ENCODE measurements at regions not wholly inside any gene's neighbourhood (a gene's known extent, or its start where the extent isn't known, plus 50 kb on each side); places are given as distances from the start of the nearest gene placed in this dataset.
"Not testable (repeated sequence)": the region's sequence is repeated elsewhere in the genome, so short reads cannot be mapped to it uniquely, and the experiment has no call there.

DNA sequence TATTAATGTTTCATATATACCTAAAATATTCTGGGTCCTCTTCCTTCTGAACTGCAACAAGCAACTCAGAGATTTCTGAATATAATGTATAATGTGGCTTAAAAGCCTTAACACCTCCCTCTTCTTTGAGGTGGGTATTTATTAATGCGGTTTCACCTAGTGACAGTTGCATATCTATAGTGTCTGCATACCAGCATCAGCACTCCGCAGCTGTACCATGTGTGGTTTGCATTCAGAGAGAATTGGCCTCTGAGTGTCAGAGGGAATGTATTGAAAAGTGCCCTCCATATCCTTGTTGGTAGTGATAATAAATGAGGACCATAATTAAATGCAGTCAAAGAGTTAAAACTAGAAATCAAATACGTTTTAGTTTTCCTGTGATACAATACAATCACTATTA lies 256.6 kb upstream of the ARRDC3 start:
- DNase-seq, result no peak

DNA sequence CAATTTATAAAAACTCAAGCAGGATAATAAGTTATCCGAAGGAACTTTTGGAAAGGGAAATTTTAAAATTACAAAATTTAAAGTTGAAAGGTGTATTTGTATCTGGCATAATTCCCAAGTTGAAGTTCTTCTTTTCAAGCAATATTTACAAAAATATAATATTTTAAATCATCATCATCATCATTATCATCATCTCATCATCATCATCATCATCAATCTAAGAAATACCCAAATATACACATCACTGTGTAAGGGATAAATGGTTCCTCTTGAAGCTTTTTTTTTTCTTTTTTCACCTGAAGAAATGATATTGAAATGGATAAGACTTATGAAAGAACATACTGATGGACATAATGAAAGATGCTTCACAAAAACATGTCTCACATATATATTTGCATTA lies 254.9 kb upstream of the ARRDC3 start:
- no peak for DNase-seq

DNA sequence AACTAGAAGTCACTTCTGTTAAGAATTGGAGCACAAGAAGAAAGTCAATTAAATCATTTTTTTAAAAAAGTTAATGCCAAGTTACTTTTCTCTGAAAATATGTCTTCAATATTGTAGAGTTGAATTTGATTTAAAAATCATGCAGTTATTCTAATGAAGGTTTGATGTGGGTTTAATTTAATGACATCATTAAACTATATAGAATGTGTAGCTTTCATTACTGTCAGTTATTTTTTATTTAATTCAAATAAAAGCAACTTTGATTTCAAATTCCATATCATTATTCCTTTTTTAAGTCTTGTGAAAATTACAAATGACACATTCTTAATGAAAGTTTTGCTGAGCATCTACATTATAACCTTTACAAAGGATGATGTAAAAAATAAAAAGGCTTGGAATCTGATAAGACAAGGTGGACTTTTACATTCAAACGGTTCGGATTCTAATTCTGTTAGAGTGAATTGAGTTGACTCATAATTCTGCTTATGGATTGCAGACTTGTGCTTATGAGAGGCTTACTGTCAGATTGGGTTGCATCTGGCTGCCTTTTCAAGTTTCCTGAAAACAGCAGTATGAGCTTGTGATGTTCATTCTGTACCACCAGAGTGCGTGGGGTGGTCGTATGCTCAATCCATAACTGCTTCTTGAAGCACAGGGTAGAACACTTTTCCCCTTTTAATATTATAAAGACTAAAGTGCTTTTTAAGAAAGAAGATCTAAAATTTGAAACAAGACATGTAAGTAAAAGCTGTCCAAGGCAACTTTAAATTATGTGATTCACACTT lies 253.0 kb upstream of the ARRDC3 start:
- DNase-seq, result no peak

GRCh38 chr5:91632871-91633270 lies 249.8 kb upstream of the ARRDC3 start:
- no peak for DNase-seq

GRCh38 chr5:91611746-91612145 lies 228.6 kb upstream of the ARRDC3 start:
- no peak for DNase-seq

DNA sequence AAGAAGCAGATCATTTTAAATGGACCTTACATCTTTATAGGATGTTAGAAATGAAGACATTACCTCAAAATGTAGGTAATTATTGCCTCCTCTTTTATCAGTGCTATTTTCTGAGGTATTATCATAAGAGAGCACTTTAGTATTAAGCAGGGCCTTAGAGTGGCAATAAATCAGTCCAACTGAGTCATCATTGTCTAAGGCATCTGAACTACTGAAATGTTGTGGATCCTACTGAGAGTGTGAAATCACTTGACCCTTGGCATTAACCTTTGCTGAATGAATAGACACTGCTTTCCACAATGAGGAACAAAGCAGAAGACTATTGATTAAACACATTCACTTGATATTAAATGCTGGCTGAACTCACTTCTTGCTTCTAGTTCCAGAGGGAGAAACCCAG lies 224.6 kb upstream of the ARRDC3 start:
- no peak for DNase-seq

- no peak for DNase-seq
These were observed 216.7 kb upstream of the ARRDC3 start for GRCh38 chr5:91599863-91600262.

GRCh38 chr5:91598216-91598615 lies 215.1 kb upstream of the ARRDC3 start:
- no peak for DNase-seq

GRCh38 chr5:91595424-91595823 lies 212.3 kb upstream of the ARRDC3 start:
- DNase-seq, result no peak

- no peak for DNase-seq
These were observed 208.0 kb upstream of the ARRDC3 start for GRCh38 chr5:91591076-91591475.

DNA sequence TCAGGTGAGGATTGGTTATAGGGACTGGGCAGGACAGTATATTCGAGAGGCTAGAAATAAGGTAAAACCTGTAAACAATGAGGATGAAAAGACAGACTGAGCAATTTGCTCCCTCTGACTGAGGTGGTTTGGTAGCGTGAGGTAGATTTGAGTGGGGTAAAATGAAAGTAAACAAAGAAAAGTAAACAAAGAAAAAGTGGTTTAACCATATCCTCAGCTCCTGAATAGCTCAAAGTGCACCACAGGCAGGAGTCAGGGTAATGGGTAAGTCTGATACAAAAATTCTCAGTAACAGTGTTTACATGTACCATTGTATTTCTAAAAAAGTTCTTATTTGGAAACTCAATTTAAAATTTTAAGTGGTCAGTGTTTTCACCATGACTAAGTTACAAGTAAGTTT lies 203.1 kb upstream of the ARRDC3 start:
- no peak for DNase-seq

DNA sequence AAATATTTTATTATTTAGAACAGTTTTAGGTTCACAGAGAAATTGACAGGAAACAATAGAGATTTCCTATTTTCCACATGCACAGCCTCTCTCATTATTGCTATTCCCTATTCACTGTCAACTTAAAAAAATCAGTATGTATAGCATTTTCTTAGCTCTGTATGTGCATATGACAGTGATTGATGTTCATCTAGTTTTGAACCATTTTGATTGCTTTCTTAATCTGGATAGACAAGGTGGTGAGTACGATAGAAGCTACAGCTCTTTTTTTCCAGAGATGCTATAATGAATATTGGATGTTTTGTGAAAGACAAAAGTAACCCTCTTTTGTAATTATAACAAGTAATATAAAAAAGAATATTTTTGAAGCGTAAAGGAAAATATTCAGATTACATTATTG lies 201.2 kb upstream of the ARRDC3 start:
- no peak for DNase-seq

DNA sequence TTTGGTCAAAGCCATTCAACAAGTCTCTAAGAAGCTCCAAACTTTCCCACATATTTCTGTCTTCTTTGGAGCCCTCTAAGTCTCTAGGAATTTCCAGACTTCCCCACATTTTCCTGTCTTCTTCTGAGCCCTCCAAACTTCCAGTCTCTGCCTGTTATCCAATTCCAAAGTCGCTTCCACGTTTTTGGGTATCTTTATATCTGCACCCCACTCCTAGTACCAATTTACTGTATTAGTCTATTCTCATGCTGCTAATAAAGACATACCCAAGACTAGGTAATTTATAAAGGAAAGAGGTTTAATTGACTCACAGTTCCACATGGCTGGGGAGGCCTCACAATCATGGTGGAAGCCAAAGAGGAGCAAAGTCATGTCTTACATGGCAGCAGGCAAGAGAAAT lies 182.9 kb upstream of the ARRDC3 start:
- DNase-seq, result not testable (repeated sequence)

GRCh38 chr5:91562922-91563321 lies 179.8 kb upstream of the ARRDC3 start:
- no peak for DNase-seq

DNA sequence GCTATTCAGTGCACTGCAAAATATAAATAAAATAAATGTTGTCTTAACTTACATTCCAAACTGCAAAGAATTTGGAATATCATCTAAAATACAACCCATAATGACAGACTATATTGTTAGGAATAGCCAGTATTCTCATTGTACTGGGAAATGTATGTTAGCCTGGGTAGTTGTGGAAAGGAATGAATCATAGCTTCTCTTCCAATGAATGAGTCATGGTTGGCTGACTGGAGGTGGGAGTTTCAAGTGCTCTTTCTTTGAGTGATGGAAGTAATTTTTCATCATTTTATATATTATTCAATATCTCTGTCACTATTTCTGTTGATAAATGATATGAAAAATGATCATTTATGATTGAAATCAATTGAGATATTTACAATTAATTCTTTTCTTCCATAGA lies 158.6 kb upstream of the ARRDC3 start:
- no peak for DNase-seq

DNA sequence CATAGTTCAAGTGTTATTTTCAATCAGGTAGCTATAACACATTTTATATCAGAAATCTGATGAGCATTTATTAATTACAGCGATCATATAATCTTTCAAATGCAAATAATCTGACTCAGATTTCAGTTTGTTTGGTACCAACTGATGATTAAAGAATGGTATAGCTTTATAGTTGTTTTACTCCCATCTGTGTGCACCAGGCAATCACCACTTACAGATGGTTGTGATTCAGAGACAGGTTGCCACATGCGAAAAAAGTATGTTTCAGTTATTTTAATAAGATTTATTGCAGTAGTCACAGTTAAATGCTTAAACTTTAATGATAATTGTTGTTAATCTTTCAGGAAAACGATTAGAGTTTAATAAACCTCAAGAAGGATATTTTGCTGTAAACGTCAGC lies 155.1 kb upstream of the ARRDC3 start:
- DNase-seq, result no peak

DNA sequence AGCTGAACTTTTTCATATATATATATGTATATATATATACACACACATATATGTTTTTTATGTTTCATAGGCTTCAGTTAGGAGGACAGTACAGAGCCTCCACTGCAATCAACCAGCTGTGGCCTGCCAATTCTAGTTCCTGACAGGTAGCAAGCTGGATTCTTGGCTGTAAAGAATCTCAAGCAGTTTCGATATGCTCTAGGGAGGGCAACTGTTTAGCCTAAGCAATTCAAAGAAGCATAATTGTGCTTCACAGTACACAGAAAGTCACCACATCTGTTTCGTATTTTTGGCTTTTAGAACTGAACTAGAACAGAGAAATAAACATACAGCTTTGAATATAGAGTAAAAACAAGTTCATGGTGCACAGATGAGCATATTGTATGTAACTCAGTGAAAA lies 152.4 kb upstream of the ARRDC3 start:
- DNase-seq, result no peak

DNA sequence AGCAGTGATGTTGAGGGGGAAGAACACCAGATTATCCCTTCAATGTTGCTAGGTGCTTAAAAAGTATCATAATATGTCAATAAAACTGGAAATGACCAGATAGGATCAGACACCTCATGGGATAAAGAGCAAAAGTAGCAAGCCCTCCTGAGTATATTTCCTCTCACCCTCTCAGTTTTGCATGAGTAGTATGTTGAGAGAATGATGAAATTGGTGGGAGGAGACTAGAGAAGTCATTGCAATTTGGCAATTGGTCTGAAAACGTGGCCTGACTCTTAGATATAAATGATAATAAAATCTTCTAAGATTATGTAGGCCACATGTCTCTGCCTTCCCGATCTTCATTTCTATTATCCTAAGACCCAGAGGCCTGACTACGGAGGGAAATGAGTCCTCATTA lies 151.2 kb upstream of the ARRDC3 start:
- DNase-seq, result no peak

DNA sequence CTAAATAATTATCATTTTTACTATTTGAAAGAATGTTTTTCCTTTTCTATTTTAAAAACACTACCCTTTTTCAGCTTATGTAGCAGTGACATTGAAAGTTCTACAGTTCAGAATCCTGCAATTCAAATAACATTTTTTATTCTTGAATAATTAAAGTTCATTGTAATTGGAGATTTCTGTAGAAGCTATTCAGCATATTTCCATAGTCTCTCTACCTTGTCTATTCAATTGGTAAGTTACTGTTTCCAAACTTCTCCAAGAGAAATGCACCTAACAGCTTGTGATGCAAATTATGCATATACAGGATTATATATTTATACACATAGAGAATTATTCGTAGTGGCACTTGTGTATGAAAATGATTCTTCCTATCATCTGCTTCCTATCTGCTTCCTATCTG lies 149.7 kb upstream of the ARRDC3 start:
- no peak for DNase-seq

GRCh38 chr5:91532281-91532680 lies 149.2 kb upstream of the ARRDC3 start:
- no peak for DNase-seq

DNA sequence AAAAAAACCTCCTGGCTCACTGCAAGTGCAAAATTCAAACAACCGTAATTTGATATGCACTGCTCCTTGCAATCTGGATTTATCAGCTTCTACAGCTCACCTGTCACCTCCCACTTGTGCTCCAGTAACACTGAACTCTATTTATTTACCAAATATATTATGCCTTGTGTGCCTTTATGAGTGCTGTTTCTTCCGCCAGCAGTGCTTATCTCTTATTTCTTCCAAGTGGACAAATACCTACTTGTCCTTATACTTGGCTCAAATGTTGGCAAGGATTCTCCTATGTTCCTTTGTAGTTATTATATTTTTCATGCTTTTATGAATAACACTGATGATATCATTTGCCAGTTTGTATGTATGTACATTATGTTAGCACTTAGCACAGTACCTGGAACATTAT lies 145.7 kb upstream of the ARRDC3 start:
- no peak for DNase-seq

- DNase-seq, result no peak
These were observed 138.7 kb upstream of the ARRDC3 start for GRCh38 chr5:91521785-91522184.

- no peak for DNase-seq
These were observed 138.2 kb upstream of the ARRDC3 start for GRCh38 chr5:91521334-91521733.

DNA sequence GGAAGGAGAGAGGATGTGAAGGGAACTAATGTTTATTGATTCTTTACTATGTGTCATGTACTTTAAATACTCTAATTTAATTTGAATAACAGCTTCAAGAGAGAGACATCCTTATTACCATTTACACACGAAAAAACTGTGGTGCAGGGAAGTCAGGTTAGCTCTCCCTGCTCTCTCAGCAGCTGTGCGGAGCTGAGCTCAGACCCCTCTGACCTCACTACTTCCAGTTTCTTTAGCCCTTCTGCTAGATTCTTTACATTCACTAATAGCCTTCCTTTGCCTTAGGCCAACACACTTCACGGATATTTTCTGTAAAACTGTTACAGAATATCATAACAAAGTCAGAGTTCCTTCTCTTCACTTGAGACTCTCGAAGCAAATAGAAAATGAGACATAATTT lies 131.3 kb upstream of the ARRDC3 start:
- DNase-seq, result no peak

DNA sequence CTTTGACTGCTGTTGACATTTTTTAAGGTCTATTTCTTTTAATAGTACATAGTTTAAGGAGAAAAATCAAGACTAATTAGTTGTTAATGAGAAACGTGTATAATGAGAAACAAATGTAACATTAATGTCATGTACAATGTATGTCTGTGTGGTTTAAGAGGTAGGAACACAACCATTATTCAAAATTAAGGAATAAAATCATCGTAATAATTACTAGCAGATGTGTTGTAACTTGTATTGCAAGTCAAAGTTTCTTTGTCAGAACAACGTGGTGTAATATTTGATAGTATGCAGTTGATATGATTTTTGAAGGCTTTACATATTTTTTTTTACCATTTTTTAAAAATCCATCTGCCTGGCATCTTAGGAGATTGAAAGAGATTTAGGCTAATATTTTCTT lies 120.2 kb upstream of the ARRDC3 start:
- no peak for DNase-seq

GRCh38 chr5:91500758-91501157 lies 117.6 kb upstream of the ARRDC3 start:
- DNase-seq, result no peak

All from stimulated activated naive CD4-positive, alpha-beta T cell (primary cell).